Thoracic aorta (tissue), 2 donors: ENCODE measurements at regions not wholly inside any gene's neighbourhood (a gene's known extent, or its start where the extent isn't known, plus 50 kb on each side); places are given as distances from the start of the nearest gene placed in this dataset.

Experiments used
- ATAC-seq: fragments of 150-250 bp; one replicate; pipeline ENCODE4 v1.8.0; 2017; ENCODE audit warnings: low read depth; ENCODE audit not compliant: insufficient number of reproducible peaks, low FRiP score
- DNase-seq: peaks from one replicate; pipeline ENCODE4 v3.0.0-alpha.2; 2020; ENCODE audit warnings: low spot score
- H3K27ac ChIP-seq, 2 donors: fragments of 200-600 bp; sonication (generic); 1 replicate in 1 of 2; 2 replicates in 1 of 2; pipeline ENCODE4 v1.5.1; 2016; ENCODE audit warnings: mild to moderate bottlenecking in 2 of 2, moderate library complexity in 2 of 2
- H3K27me3 ChIP-seq: fragments of 200-600 bp; sonication (generic); replicated peaks from 2 replicates; pipeline ENCODE4 v1.6.0; 2016; ENCODE audit warnings: mild to moderate bottlenecking; ENCODE audit not compliant: insufficient read depth
- H3K36me3 ChIP-seq: fragments of 200-600 bp; sonication (generic); one replicate; pipeline ENCODE4 v1.5.1; 2016
- H3K4me1 ChIP-seq, 2 donors: fragments of 200-600 bp; sonication (generic); 1 replicate in 1 of 2; 2 replicates in 1 of 2; pipeline versions ENCODE4 v1.5.1 to v1.6.0; 2016; ENCODE audit warnings: low read depth in 2 of 2, mild to moderate bottlenecking in 1 of 2; ENCODE audit not compliant: control insufficient read depth in 1 of 2
- H3K4me3 ChIP-seq: fragments of 200-600 bp; sonication (generic); 2 replicates; pipeline ENCODE4 v1.5.1; 2016; ENCODE audit warnings: mild to moderate bottlenecking
- H3K9me3 ChIP-seq: fragments of 200-600 bp; sonication (generic); 2 replicates; pipeline ENCODE4 v1.5.1; 2016
- TF ChIP-seq, protein P1 (sequence below): fragments of 200-600 bp; sonication (generic); IDR thresholded peaks from one replicate; pipeline ENCODE4 v1.5.1; 2019; ENCODE audit warnings: antibody characterized with exemption

DNA sequence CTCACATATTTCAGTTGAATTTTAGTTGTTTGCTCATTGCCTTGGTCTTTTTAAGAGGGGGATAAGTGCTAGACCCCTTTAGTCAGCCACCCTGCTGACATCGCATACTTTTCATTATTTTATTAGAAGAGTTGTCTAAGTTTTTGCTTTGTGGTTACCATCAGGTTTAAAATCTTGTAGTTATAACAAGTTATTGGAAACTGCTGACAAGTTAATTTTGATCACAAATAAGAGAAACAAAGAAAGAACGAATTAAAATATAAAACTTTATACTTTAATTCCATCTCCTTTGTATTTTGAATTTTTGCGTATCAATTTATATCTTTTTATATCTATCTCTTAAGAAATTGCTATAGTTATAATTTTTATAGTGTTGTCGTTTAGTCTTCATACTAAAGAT, 679.7 kb downstream of the TECRL start:
- H3K4me1 ChIP-seq: no peaks in the 10 kb centered on the region
- H3K36me3 ChIP-seq: no peaks in the 10 kb centered on the region
- ATAC-seq: no peak
- no peak overlapping the region for H3K27ac ChIP-seq
- H3K9me3 ChIP-seq: no peaks in the 10 kb centered on the region
- H3K27me3 ChIP-seq: no peaks in the 10 kb centered on the region
- TF ChIP-seq, protein P1, sequence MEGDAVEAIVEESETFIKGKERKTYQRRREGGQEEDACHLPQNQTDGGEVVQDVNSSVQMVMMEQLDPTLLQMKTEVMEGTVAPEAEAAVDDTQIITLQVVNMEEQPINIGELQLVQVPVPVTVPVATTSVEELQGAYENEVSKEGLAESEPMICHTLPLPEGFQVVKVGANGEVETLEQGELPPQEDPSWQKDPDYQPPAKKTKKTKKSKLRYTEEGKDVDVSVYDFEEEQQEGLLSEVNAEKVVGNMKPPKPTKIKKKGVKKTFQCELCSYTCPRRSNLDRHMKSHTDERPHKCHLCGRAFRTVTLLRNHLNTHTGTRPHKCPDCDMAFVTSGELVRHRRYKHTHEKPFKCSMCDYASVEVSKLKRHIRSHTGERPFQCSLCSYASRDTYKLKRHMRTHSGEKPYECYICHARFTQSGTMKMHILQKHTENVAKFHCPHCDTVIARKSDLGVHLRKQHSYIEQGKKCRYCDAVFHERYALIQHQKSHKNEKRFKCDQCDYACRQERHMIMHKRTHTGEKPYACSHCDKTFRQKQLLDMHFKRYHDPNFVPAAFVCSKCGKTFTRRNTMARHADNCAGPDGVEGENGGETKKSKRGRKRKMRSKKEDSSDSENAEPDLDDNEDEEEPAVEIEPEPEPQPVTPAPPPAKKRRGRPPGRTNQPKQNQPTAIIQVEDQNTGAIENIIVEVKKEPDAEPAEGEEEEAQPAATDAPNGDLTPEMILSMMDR: no peak
- H3K4me3 ChIP-seq: no peak overlapping the region
- no peak for DNase-seq

DNA sequence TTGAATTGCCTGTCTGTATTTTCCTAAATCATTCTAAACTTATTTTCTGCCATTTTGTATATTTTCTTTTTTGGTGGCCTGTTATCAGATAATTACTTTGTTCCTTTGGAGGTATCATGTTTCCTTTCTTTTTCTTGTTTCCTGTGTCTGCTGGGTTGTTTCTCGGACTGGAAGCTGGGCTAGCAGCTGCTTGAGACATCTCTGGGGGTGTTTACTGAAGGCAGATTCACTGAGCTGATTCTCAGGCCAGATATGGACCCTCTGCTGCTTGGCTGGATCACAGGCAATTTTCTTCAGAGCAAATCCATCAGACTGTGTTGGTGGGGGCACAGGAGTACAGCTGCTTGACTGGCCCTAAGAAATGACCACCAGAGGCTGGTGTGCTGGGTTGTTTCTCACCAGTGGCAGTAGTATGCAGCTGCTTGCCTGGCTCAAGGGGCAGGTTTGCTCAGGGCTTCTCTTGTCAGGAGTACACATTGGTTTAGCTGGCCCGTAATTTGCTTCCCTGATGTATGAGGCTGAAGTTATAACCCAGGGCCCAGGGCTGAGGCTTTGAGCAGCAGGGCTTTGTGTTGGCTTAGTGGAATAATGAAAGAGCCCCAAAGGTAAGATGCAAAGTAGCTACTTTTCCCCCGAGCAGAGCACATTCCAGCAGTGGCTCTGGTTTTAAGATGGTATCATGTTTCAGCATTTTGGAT, 680.6 kb downstream of the TECRL start:
- Histone ChIP-seq H3K36me3 (no peaks in the 10 kb centered on the region), H3K4me3 (no peak overlapping the region), H3K9me3 (no peaks in the 10 kb centered on the region), H3K27ac (no peak overlapping the region), H3K4me1 (no peaks in the 10 kb centered on the region), H3K27me3 (no peaks in the 10 kb centered on the region)
- no peak for DNase-seq
- no peak for ATAC-seq
- TF ChIP-seq, protein P1: no peak

DNA sequence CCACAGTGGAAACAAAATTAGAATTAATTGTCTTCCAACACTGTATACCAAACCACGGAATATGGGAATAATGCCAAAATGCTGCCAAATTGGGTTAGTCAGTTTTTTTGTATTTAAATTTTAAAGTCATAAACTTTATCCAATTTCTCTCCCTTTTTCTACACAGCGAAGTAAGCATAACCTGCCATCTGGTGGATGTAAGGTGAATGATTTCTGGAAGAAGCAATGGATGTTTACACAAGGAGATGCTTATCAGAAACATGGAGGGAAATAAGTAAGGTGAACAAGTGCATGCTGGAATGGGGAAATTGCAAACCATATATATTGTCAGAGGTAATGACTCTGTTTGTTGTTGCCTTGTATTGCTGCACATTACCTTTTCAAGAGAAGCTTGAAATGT, 691.9 kb downstream of the TECRL start:
- Histone ChIP-seq H3K4me1 (no peaks in the 10 kb centered on the region), H3K4me3 (no peak overlapping the region), H3K27ac (no peak overlapping the region), H3K9me3 (no peaks in the 10 kb centered on the region), H3K36me3 (no peaks in the 10 kb centered on the region), H3K27me3 (no peaks in the 10 kb centered on the region)
- no peak for DNase-seq
- ATAC-seq: no peak
- TF ChIP-seq, protein P1: no peak

DNA sequence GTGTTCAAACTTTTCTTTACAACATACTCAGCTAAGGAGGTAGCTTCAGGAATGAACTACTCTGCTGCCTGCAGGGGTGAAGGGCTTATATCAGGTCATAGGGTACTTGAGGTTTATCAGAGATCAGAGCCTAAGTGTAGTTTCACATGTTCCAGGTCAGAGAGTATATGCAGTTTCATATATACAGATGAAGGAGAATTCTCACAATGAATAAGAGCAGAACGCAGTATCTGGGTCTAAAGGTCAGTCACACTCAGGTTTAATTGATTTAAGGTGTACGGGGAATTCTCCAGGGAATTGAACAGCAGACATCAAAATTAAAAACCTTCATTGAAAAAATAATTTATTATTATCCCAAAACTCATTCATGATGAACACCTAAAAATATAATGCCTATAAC, 700.6 kb downstream of the TECRL start:
- no peak for DNase-seq

DNA sequence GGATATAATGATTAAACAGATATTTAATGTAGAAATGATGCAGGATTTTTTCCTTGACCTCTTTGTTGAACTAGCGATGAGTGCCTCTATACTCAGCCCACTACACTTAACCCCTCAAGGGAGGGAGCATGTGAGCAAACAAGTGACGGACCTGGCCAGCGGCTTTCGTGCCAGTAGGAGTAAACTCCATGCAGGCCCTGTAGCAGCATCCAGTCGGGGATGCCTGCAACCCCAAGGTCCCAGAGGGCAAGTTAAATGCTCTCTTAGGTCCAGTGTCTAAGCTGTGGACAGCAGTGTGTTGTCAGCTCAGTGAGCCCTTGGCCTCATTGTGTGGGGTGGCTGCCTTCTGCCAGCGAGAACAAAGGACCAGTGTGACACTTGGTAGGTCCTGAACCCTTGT, 708.7 kb downstream of the TECRL start:
- no peaks in the 10 kb centered on the region for H3K36me3 ChIP-seq
- no peak overlapping the region for H3K27ac ChIP-seq
- no peaks in the 10 kb centered on the region for H3K27me3 ChIP-seq
- ATAC-seq (no peak), DNase-seq (no peak)
- H3K9me3 ChIP-seq: no peaks in the 10 kb centered on the region
- no peak overlapping the region for H3K4me3 ChIP-seq
- H3K4me1 ChIP-seq: no peaks in the 10 kb centered on the region
- TF ChIP-seq, protein P1: no peak

More for the DNA sequence above, 700.6 kb downstream of the TECRL start:
- Histone ChIP-seq H3K4me1 (no peaks in the 10 kb centered on the region), H3K9me3 (no peaks in the 10 kb centered on the region), H3K4me3 (no peak overlapping the region), H3K36me3 (no peaks in the 10 kb centered on the region), H3K27ac (no peak overlapping the region), H3K27me3 (no peaks in the 10 kb centered on the region)
- no peak for ATAC-seq
- TF ChIP-seq, protein P1: no peak
